Stimulated activated CD8-positive, alpha-beta memory T cell treated with anti-CD3 and anti-CD28 coated beads, Interleukin-12 subunit alpha, Interleukin-12 subunit beta, amount 100 ng/mL, for 4 hours (primary cell): ENCODE measurements at regions not wholly inside any gene's neighbourhood (a gene's known extent, or its start where the extent isn't known, plus 50 kb on each side); places are given as distances from the start of the nearest gene placed in this dataset.

Experiments used
- DNase-seq: peaks from one replicate; pipeline ENCODE4 v3.0.0-alpha.2; 2020; ENCODE audit warnings: low read depth

DNA sequence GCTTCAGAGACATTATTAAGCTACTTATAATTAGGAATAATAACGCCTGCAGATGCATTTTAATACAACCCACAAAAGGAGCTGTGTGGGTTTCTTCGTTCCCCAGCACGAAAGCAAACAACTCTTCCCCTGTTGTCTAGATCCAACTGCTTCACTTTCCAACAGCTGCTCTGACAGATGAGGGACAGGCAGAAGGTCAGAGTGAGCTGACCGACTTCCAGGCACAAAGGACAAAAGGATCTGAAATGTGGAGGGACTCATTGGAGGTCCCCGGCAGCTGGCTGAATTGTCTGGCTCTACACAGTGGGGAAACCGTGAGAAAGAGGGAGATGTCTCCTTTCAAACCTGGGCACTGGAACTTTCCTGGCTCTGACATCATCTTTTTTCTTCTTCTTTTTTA, 79.1 kb upstream of the ALDH1B1 start:
- DNase-seq, result no peak

DNA sequence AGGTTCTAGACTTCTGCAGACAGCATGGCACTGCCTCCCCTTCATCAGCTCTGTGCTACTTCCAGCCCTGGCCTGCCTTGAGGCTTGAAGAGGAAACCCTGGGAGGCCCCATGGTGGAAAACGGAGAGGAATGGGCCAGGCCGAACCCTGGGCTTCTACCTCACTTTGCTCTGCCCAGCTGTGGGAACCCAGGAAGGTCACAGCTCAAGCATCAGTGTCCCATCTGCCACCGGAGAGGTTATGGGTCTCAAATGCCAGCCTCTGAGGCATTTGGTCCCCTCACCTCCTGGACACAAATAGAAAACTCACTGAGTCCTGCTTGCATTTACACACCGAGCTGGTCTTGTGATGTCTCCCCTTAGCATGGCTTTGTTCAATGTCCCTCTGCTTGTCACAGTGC, 80.1 kb upstream of the ALDH1B1 start:
- no peak for DNase-seq

DNA sequence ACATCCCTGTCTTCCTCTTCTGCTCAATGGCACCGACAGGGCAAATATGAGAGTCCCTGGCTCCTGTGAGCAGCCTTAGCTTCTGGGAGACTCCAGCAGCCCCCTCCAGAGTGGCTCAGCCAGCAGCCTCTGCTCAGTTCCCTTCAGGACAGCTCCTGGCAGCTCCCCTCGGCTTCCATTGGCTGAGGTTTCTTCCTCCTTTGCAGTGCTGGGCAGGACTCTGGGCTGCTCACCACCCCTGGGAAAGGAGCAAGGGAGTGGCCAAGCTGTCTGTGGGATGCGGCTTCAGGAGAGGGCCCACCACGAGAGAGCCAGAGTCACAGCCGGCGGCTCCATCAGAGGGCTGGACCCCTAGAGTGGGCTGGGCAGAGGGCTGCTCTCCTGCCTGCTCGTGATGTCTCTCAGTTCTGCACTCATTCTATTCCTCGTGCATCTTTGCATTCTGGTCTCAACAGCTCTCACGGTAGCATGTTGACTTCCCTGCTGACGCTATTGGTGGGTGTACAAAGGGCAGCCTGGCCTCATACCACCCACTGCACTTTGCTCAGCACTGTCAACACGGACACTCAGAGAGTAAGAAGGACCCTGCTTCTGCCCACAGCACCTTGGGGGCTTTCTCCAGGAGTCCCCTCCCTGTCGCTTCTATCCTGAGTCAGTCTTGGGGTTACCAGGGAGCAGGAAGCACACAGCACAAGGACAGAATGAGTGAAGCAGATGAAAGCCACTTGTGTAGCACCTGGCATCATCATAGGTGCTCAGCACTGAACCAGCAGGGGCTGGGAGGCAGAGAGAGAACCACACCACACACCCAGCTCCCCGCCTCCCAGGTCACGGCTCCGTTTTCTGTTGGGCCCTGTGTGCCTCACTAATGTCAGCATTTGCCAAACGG, 80.9 kb upstream of the ALDH1B1 start:
- no peak for DNase-seq

DNA sequence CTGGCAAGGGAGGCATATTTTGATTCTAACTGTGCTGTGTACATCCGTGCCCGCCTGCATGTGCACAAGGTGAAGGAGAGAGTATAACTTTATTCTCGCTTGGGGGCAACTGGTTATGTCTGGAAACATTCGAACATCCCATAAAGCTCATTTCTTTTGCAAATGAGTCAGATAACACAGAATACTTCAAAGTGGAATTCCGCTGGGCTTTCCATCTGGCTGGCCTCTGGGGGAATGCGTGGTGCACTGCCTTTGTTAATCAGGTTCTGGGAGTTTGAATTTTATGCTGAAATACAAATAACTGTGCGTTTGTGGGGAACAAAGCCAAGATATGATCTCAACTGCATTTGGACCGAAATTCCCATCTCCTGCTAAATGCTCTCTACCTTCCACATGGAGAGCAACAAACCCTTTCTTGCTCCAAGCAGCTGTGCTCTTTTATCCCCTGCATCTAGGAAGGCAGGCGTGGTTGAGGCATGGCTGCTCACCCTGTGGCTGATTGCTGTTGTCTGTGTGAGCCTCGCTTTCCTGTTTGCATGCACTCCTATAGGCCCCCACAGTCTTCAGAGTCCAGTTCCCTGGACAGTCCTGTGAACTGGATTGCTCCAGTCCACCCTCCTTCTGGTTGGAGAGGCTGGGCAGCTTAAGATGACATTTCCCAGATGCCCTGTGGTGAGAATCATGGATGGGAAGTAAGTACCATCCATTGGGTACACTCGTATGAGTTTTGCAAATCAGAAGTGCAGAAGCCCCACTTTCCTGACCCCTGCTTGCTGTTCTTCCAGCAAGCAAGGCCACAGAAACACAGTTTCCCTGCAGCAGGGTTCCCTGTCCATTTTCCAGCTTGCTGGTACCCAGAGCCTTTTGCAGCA, 82.9 kb upstream of the ALDH1B1 start:
- DNase-seq, result no peak

DNA sequence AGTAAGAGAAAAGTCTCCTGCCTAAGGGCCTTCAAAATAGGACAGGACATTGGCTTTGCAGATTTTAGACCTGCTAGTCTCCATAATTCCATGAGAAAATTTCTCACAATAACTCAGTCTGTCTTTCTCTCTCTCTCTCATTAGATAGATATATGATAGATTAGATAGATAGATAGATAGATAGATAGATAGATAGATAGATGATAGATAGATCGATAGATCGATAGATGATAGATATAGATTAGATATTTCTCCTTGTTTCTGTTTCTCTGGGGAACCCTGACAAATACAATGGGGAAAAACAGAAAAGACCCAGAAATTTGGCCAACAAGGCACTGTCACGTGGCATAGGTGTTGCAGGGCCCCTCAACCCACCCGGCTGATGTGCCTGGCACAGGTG, 84.4 kb upstream of the ALDH1B1 start:
- no peak for DNase-seq

DNA sequence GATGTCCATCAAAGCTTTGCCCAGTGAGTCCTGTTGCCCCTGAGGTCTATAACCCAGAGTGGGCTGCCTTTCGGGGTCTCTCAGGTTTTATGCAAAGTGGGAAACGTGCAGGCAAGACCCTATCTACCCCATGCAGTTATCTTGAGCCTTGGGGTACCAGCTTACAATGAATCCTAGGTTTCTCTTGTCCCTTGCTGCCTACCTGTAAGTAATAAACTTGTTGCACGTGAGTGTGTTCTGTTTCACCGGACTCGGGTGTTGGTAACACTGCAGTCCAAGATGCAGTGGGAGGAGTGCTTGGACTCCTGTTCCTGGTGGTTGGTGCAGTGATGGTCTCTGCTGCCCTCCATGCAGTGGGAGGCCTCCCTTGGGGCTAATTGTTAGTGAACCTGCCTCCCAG, 85.6 kb upstream of the ALDH1B1 start:
- no peak for DNase-seq

DNA sequence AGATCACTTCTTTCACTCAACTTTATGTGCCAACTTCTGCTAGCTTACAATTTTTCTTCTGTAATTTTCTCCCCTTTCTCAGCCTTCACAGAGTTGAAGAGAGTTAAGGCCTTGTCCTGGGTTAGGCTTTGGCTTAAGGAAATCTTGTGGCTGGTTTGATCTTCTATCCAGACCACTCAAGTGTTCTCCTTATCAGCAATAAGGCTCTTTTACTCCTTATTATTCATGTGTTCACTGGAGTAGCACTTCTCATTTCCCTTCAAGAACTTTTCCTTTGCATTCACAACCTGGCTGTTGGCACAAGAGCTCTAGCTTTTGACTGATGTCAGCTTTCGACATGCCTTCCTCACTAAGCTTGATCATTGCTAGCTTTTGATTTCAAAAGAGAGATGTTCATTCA, 86.9 kb upstream of the ALDH1B1 start:
- DNase-seq, result no peak

DNA sequence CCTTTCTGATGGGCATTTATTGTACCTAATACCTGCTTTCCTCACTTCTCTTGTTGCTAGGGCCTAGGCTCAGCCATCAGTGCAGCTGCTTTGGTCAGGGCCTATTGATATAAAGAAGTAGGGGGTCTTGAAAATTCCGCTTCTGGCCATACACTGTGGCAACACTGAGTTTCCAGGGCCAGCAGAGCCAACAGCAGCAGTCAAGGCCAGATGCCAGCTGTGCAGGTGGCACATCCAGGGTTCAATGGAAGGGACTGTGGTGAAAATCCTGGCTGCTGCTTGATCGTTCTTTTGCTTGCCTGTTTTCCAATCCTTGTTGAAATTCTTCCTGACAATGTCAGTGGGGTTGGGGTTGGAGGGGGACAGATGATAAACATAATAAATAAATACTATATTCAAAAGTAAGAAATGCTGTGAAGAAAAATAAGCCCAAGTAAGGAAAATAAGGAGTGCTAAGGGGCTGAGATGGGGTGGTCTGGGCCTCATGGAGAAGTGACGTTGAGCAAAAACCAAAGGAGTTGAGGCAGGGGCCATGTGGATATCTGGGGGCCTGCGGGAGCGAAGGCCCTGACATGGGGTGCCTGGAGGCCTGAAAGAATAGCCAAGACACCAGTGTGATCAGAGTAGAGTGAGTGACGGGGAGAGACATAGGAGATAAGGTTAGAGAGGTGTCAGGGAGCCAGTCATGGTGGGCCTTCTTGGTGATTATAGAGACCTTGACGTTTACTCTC, 91.0 kb upstream of the ALDH1B1 start:
- no peak for DNase-seq

DNA sequence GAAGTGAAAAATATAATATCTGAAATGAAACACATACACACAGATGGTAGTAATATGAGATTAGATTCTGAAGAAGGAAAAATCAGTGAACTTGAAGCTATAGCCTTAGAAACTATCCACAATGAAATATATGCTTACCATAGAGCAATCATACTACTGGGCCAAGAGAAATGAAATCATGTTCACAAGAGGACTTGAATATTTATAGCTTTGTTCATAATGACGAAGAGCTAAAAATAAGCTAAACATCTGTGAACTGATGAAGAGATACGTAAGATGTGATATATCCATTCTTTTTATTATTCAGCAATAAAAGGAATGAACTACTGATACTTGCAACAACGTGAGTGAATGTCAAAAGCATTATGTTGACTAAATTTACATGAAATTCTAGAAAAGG, 92.6 kb upstream of the ALDH1B1 start:
- DNase-seq, result no peak

DNA sequence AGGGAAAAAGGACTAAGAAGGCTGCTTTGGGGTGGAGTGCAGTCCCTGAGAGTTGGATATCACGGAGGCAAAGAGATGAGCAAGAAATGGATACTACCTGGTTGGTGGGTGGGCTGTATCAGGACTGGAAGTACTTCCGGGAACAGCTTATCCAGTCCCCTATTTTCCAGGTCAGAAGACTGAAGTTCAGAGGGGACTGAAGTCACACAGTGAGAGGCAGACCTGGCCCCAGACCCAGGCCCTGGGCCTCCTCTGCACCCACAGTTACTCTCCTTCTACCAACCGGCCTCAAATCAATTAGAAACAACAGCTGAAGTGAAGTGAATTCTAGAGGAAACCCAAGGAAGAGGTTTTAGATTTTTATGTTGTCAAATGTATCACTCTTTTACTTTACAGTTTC, 93.6 kb upstream of the ALDH1B1 start:
- DNase-seq, result no peak

DNA sequence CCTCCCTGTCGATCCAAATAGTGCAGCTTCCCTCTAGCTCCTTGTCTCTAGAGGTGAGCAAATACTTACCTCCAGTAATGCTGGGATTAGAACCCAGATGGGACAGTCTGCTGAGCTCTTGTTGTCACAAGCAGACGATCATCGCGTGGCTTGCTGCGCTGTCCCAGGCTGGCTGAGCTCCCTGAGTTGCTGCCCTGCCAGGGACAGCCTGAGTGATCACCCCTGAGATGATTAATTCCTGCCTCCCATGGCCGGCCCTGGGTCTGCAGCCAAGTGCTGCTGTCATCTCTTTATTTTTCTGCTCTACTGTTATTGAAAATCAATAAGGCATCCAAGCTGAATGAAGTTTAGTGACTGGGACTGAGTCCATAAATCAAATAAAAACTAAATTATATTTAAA, 94.0 kb upstream of the ALDH1B1 start:
- DNase-seq, result no peak

DNA sequence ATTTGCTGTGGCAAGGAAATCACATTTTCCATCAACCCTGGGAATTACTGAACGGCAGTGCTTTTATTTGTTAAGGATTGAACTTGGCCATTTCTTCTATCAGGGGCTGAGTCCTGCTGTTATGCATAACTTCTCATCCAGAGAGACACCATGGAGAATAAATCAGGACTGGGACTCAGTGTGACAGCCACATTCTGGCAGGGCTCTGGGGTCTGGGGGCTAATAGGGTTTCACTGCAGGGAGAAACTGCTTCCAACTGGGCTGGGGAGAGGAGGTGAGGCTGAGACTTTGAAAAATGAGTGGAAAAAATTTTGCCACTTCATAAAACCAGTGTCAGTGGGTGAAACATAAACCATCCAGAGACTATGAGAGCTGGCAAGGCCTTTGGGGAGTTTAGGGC, 95.7 kb upstream of the ALDH1B1 start:
- DNase-seq, result no peak

DNA sequence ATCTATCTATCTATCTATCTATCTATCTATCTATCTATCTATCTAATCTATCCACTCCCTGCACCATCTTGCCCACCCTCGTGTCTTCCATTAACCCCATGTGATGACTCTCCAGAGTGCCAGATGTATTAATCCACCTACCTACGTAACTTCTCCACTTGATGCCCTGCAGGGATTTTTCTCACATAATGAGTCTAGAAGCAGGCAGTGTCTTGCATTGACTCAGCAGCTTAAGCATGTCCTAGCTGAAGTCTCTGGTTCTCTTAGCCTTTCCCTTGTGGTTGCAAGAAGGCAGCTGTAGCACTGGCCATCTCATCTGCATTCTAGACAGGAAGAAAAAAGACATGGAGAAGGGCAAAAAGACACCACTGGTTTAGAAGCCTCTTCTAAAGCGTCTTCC, 96.7 kb upstream of the ALDH1B1 start:
- no peak for DNase-seq

DNA sequence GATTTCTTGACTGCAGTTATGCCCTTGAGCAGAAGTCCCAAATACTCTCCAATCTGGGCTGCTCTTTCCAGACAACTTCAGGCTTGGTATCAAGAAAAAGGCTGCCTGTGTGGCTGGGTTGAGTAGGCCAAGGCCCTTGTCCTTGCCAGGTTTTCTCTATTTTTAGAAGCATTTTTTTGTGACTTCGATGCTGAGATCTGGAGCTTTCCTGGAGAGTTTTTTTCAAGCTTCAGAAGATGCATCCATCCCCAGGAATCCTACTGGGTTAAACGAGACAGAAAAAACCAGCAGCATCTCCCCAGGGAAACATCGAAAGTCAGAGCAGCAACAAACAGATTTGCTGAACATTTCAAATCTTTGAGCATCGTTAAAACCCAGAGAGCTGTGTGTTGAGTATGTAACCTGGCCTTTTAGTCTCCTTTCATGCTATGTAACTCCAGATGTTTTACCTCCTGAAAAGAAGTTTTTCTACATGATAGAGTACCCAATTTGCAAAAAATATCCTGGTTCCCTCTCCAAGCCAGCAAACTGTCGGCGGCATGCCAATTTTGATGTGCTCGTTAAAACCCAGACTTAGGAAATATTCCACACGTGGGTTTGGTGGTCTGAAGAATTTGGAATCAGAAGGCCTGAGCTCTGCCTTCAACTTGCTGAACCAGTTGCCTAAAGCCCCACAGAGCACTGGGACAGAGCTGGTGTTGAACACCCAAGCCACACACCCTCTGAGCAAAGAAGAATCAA, 98.1 kb upstream of the ALDH1B1 start:
- no peak for DNase-seq

DNA sequence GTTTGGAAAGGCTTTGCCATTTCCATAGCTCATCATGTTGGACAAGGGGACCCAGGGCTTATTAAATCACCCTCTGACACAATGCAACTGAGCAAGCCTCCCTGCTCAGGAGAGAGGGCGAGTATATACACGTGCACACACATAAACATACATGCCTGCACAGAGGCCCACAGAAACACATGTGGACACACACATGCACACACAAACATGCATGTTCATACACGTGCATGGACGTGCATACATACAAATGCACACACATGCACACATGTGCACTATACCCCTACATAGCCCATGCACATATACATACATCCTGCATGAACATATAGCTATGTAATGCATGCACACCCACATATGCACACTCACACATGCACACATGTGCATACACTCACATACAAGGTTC, 99.5 kb upstream of the ALDH1B1 start:
- DNase-seq, result no peak

DNA sequence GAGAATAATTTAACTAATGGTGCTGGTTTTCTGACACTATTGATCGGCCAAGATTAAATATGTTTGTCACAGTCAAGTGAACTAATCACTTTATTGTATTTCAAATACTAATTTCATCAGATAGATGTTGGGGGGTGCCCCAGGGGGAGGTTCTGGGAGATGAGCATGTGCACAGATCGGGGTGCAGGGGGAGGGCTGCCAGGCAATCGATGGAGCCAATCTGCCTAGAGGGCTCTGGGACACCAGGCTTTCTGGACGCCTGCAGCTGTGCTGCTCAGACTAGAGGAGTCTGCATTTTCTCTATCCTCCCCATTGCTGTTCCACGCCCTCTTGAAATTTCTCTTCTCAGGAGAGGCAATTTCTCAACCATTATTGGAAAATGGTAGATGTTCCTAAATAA, 100.0 kb upstream of the ALDH1B1 start:
- no peak for DNase-seq

DNA sequence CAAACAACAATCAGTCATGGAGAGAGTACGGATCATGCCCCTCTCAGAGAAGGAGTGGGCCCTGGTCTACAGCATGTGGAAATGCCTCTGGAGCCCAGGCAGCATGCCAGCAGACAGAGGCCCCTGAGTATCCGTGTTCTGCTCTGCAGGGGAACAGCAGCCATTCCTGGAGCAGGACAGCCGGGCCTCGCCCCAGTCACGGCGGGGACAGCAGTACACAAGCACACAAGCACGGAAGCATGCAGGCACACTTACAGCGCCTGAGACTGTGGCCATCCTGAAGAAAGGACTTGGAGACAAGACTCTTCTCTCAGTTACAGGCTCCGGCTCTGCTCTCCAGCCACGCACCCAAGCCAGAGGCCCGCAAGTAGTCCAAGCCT, 102.6 kb upstream of the ALDH1B1 start:
- no peak for DNase-seq

DNA sequence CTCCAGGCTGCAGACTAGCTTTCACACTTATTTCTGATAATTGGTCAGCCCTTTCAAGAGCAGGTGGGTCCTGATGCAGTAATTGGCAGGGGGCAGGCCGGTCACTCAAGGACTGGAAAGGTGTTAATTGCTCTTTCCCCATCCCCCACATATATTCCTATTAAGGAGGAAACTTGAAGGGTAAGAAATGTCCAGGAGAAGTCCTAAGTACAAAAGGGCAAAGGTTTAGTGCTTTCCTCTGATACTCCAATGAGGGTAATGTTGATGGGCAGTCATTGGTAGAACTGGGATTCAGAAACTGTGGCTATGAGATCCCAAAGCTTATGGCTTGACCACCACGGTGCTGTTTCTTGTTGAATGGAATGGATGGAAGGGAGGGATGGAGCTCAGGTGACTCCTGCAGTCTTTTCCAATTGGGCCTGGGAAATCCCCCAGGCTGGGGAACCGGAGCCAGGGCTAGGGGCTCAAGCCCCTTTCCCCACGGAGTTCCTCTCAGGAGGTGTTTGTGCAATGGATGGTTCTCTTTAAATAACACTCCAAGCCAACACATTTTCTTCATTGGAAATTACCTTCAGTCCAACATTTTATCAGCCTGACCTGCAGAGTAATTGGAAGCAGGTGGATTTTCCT, 103.2 kb upstream of the ALDH1B1 start:
- DNase-seq, result no peak

DNA sequence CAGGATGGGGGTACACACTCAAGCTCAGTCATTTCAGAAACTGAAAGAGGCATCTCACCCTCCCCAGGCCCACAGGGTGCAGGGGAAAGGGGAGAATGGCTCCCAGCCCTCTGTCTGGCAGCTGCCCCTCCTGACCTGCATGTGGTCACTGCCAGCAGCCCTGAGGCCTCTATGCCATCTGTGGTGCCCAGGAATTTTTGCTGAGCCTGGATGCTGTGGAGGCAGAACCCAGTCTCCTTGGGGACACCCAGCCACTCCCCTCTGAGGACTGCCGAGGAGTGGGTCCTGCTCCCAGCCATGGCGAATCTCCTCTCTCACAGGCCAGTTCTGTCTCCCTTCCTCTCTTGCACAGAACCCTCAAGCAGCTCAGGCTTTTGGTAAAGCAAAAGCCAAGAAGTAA, 104.0 kb upstream of the ALDH1B1 start:
- DNase-seq, result no peak

DNA sequence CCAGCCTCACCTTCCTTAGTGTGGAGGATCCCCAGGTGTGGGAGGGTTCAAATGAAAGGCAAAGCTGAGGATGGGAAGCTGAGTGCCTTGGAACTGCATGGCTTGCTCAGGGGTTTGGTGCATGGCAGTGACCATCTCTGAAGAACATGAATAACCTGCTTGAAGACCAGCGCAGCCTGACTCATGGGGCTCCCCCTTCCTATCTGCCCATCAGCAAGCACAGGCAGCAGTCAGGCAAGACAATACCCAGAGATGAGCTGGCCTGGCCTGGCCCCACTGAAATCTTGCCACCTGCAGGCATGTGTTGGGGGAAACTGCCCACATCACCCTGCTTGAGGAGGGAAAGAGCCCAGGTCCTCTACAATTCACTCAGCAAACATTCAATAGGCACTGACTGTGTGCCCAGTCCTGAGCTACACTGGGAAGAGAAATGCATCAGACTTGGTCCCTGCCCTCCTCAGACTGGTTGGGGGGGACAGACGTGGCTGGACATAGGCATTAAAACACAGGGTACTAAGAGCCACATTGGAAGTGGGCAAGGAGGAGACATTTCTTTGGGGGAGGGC, 105.0 kb upstream of the ALDH1B1 start:
- no peak for DNase-seq

DNA sequence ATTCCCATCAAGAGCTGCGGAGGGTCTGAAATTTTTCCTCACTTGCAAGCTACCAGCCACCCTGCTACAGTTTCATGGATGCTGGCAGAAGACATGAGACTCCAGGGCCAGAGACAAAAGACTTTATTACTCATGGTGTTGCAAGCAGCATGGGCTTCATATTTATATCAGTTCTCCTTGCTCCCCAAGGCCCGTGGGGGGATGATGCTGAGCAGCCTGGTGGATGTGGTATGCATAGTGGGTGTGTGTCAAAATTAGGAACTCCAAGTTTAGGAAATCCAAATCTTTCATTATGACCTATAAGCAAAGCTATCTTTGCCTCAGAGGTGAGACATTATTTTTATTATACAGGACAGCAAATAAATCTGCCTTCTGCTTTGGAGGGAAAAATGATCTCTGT, 105.7 kb upstream of the ALDH1B1 start:
- DNase-seq, result no peak
